ENCODE measurements at regions not wholly inside any gene's neighbourhood (a gene's known extent, or its start where the extent isn't known, plus 50 kb on each side); places are given as distances from the start of the nearest gene placed in this dataset.
"Not testable (repeated sequence)": the region's sequence is repeated elsewhere in the genome, so short reads cannot be mapped to it uniquely, and the experiment has no call there.

- Mint-ChIP-seq H3K4me3 (no peak overlapping the region), H3K36me3 (ENCODE audit: insufficient read depth in 2 of 2) (no peaks in the 10 kb centered on the region), H3K27me3 (ENCODE audit: low read depth) (no peaks in the 10 kb centered on the region)
Measured at GRCh38 chr16:27628241-27628942, 78.4 kb downstream of the KATNIP start.

GRCh38 chr16:27628943-27629462, 79.1 kb downstream of the KATNIP start:
- H3K36me3 Mint-ChIP-seq (ENCODE audit: insufficient read depth in 2 of 2); H3K4me1 Mint-ChIP-seq (ENCODE audit: low read depth); H3K4me3 Mint-ChIP-seq; H3K27me3 Mint-ChIP-seq (ENCODE audit: low read depth); H3K9me3 Mint-ChIP-seq; H3K27ac Mint-ChIP-seq; DNase-seq; ATAC-seq (replicated peaks in 1 of 2): not testable (repeated sequence)

More at GRCh38 chr16:27628241-27628942, 78.4 kb downstream of the KATNIP start:
- H3K4me1 Mint-ChIP-seq (ENCODE audit: low read depth), result no peaks in the 10 kb centered on the region
- ATAC-seq (replicated peaks in 1 of 2) (no peak), DNase-seq (no peak)
- H3K9me3 Mint-ChIP-seq, result no peaks in the 10 kb centered on the region
- no peak overlapping the region for H3K27ac Mint-ChIP-seq

- ATAC-seq (replicated peaks in 1 of 2), result no peak
- no peaks in the 10 kb centered on the region for H3K4me1 Mint-ChIP-seq (ENCODE audit: low read depth)
- DNase-seq, result no peak
- H3K9me3 Mint-ChIP-seq, result no peaks in the 10 kb centered on the region
- no peaks in the 10 kb centered on the region for H3K27me3 Mint-ChIP-seq (ENCODE audit: low read depth)
- no peak overlapping the region for H3K27ac Mint-ChIP-seq
- no peak overlapping the region for H3K4me3 Mint-ChIP-seq
- H3K36me3 Mint-ChIP-seq (ENCODE audit: insufficient read depth in 2 of 2), result no peaks in the 10 kb centered on the region
Measured at GRCh38 chr16:27632216-27632615, 82.3 kb downstream of the KATNIP start.

- Mint-ChIP-seq H3K27ac (no peak overlapping the region), H3K9me3 (no peaks in the 10 kb centered on the region), H3K4me1 (ENCODE audit: low read depth) (no peaks in the 10 kb centered on the region), H3K36me3 (ENCODE audit: insufficient read depth in 2 of 2) (no peaks in the 10 kb centered on the region), H3K27me3 (ENCODE audit: low read depth) (no peaks in the 10 kb centered on the region), H3K4me3 (no peak overlapping the region)
- DNase-seq, result no peak
- ATAC-seq (replicated peaks in 1 of 2), result no peak
Measured at GRCh38 chr16:27633221-27633620, 83.3 kb downstream of the KATNIP start.

DNA sequence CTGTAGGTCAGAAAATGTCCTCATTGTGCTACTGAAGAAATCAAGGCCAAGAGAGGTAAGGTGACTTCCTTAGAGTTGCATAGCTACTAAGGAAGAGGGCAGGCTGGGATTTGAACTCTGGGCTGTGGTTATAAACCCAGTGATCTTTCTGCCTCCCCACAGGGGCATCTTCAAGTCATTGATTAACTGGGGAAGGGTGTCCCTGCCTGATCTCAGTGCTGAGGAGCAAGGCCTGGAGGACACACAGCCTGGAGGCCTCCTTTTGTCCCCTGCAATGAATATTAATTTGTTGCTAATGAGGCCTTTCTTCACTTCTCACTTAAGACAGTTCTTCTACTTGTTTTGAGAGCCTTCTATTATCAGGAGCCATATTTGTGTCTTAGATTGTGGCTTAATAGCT, 83.8 kb downstream of the KATNIP start:
- no peak overlapping the region for H3K4me3 Mint-ChIP-seq
- no peaks in the 10 kb centered on the region for H3K27me3 Mint-ChIP-seq (ENCODE audit: low read depth)
- no peaks in the 10 kb centered on the region for H3K36me3 Mint-ChIP-seq (ENCODE audit: insufficient read depth in 2 of 2)
- no peak overlapping the region for H3K27ac Mint-ChIP-seq
- no peaks in the 10 kb centered on the region for H3K9me3 Mint-ChIP-seq
- DNase-seq (no peak), ATAC-seq (replicated peaks in 1 of 2) (no peak)
- H3K4me1 Mint-ChIP-seq (ENCODE audit: low read depth), result no peaks in the 10 kb centered on the region

GRCh38 chr16:27634779-27635178, 84.8 kb downstream of the KATNIP start:
- H3K27ac Mint-ChIP-seq, result no peak overlapping the region
- H3K4me1 Mint-ChIP-seq (ENCODE audit: low read depth), result no peaks in the 10 kb centered on the region
- H3K36me3 Mint-ChIP-seq (ENCODE audit: insufficient read depth in 2 of 2), result no peaks in the 10 kb centered on the region
- H3K9me3 Mint-ChIP-seq, result no peaks in the 10 kb centered on the region
- no peak for ATAC-seq (replicated peaks in 1 of 2)
- H3K27me3 Mint-ChIP-seq (ENCODE audit: low read depth), result no peaks in the 10 kb centered on the region
- no peak for DNase-seq
- no peak overlapping the region for H3K4me3 Mint-ChIP-seq

DNA sequence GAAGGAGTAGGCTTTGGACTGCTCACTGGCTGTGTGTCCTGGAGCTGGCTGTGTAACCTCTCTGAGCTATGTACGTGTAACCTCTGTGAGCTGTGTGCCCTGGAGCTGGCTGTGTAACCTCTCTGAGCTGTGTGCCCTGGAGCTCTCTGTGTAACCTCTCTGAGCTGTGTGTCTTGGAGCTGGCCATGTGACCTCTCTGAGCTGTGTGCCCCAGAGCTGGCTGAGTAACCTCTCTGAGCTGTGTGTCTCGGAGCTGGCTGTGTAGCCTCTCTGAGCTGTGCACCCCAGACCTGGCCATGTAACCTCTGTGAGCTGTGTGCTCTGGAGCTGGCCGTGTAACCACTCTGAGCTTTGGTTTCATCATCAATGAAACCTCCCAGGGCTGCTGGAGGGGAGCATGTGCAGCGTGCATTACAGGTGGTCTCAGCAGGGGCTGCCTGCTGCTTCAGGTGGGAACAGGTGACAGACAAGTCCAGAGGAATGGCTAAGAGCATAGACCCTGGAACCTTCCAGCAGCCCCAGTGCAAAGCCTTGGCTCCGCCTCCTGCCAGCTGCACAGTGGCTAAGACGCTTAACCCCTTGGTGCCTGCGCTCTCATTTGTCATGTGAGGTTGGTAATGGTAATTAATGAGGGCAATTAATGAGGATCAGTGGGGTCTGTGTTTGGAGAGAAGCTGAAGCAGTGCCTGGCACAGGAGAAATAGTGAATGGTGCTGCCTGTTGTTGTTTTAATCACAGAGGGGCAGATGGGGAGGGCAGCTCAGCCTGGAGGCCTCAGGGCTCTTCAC, 86.7 kb downstream of the KATNIP start:
- Mint-ChIP-seq H3K27ac (no peak overlapping the region), H3K36me3 (ENCODE audit: insufficient read depth in 2 of 2) (no peaks in the 10 kb centered on the region)
- ATAC-seq (replicated peaks in 1 of 2), result no peak

GRCh38 chr16:27638833-27639560, 89.1 kb downstream of the KATNIP start:
- DNase-seq, result no peak
- no peaks in the 10 kb centered on the region for H3K9me3 Mint-ChIP-seq
- ATAC-seq (replicated peaks in 1 of 2), result no peak
- no peaks in the 10 kb centered on the region for H3K27me3 Mint-ChIP-seq (ENCODE audit: low read depth)
- no peaks in the 10 kb centered on the region for H3K4me1 Mint-ChIP-seq (ENCODE audit: low read depth)
- no peak overlapping the region for H3K27ac Mint-ChIP-seq
- H3K4me3 Mint-ChIP-seq, result no peak overlapping the region
- peaks cover 1 to 3% of the 10 kb centered on the region in 2 donors for H3K36me3 Mint-ChIP-seq (ENCODE audit: insufficient read depth in 2 of 2)

More for the DNA sequence above, 86.7 kb downstream of the KATNIP start:
- DNase-seq, result no peak
- no peak overlapping the region for H3K4me3 Mint-ChIP-seq
- no peaks in the 10 kb centered on the region for H3K4me1 Mint-ChIP-seq (ENCODE audit: low read depth)
- no peaks in the 10 kb centered on the region for H3K9me3 Mint-ChIP-seq
- no peaks in the 10 kb centered on the region for H3K27me3 Mint-ChIP-seq (ENCODE audit: low read depth)

- no peak overlapping the region for H3K4me3 Mint-ChIP-seq
- H3K27me3 Mint-ChIP-seq (ENCODE audit: low read depth), result no peaks in the 10 kb centered on the region
- no peaks in the 10 kb centered on the region for H3K9me3 Mint-ChIP-seq
- ATAC-seq (replicated peaks in 1 of 2) (peak; percentile 64 to 68), DNase-seq (peak; percentile 18 to 42)
- no peaks in the 10 kb centered on the region for H3K4me1 Mint-ChIP-seq (ENCODE audit: low read depth)
- H3K27ac Mint-ChIP-seq, result no peak overlapping the region
- peaks cover 1 to 3% of the 10 kb centered on the region in 2 donors for H3K36me3 Mint-ChIP-seq (ENCODE audit: insufficient read depth in 2 of 2)
Measured at GRCh38 chr16:27639561-27640276, 89.8 kb downstream of the KATNIP start.

DNA sequence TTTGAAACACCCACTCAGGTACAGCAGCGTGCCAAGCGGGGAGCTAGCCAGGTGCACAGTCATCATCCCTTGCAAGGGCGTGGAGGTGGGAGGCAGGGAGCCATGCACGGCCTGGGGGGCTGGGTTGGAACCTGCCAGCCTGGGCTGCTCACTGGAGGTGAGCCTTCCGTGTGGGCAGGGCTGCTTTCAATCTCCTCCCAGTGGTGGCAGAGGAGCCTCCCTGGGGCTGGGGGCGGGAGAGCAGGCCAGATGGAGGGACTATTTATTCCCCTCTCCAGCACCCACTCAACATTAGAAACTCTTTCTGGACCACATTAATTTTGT, 90.3 kb downstream of the KATNIP start:
- DNase-seq (no peak), ATAC-seq (replicated peaks in 1 of 2) (no peak)
- Mint-ChIP-seq H3K27ac (no peak overlapping the region), H3K9me3 (no peaks in the 10 kb centered on the region), H3K36me3 (ENCODE audit: insufficient read depth in 2 of 2) (peaks cover 1 to 3% of the 10 kb centered on the region in 2 donors), H3K4me1 (ENCODE audit: low read depth) (no peaks in the 10 kb centered on the region), H3K4me3 (no peak overlapping the region), H3K27me3 (ENCODE audit: low read depth) (no peaks in the 10 kb centered on the region)

- Mint-ChIP-seq H3K27me3 (ENCODE audit: low read depth) (no peaks in the 10 kb centered on the region), H3K9me3 (no peaks in the 10 kb centered on the region), H3K36me3 (ENCODE audit: insufficient read depth in 2 of 2) (peaks cover 1 to 3% of the 10 kb centered on the region in 2 donors), H3K4me3 (no peak overlapping the region), H3K4me1 (ENCODE audit: low read depth) (no peaks in the 10 kb centered on the region), H3K27ac (no peak overlapping the region)
- ATAC-seq (replicated peaks in 1 of 2) (no peak), DNase-seq (no peak)
Measured at GRCh38 chr16:27641260-27641659, 91.3 kb downstream of the KATNIP start.

GRCh38 chr16:27641734-27642415, 91.9 kb downstream of the KATNIP start:
- H3K27ac Mint-ChIP-seq; DNase-seq; ATAC-seq (replicated peaks in 1 of 2); H3K27me3 Mint-ChIP-seq (ENCODE audit: low read depth); H3K36me3 Mint-ChIP-seq (ENCODE audit: insufficient read depth in 2 of 2); H3K4me3 Mint-ChIP-seq; H3K4me1 Mint-ChIP-seq (ENCODE audit: low read depth); H3K9me3 Mint-ChIP-seq: not testable (repeated sequence)
